ENCODE measurements at regions not wholly inside any gene's neighbourhood (a gene's known extent, or its start where the extent isn't known, plus 50 kb on each side); places are given as distances from the start of the nearest gene placed in this dataset.

- no peak for TF ChIP-seq ZNF280D (tag by site-specific recombination; IDR thresholded peaks at IDR 0.05)
- TF ChIP-seq ZNF138 (tag by site-specific recombination; IDR thresholded peaks at IDR 0.05; ENCODE audit: borderline replicate concordance): no peak
- TF ChIP-seq ZNF768 (tag by site-specific recombination; IDR thresholded peaks at IDR 0.05): no peak
- TF ChIP-seq ZFHX2 (tag by site-specific recombination; conservative IDR thresholded peaks at IDR 0.05): no peak
- no peak for TF ChIP-seq PRDM1 (tag by site-specific recombination; IDR thresholded peaks at IDR 0.05)
- no peak for TF ChIP-seq GFI1B (tag by site-specific recombination; IDR thresholded peaks at IDR 0.05)
- TF ChIP-seq ZNF354C (tag by site-specific recombination; IDR thresholded peaks at IDR 0.05; ENCODE audit: borderline replicate concordance, low read depth): no peak
- no peak for TF ChIP-seq ZNF148 (tag by site-specific recombination; IDR thresholded peaks at IDR 0.05; ENCODE audit: borderline replicate concordance)
- no peak for TF ChIP-seq TSHZ1 (tag by site-specific recombination; IDR thresholded peaks at IDR 0.05; ENCODE audit: borderline replicate concordance)
- TF ChIP-seq TCF7L2 (IDR thresholded peaks at IDR 0.05; ENCODE audit: borderline replicate concordance, low read depth, low read length): no peak
Measured at GRCh38 chr6:166073082-166073481, 94.6 kb downstream of the TBXT start (continued).

- Histone ChIP-seq H3K36me3 (ENCODE audit: control insufficient read depth in 2 of 2, insufficient read depth in 1 of 2, low read length in 2 of 2) (no peaks in the 10 kb centered on the region), H3K4me3 (ENCODE audit: low read depth, low read length) (no peak overlapping the region), H3K4me1 (ENCODE audit: control insufficient read depth, insufficient read depth, low read length) (no peaks in the 10 kb centered on the region), H3K9me3 (ENCODE audit: control insufficient read depth, insufficient read depth, low read depth, low read length) (no peaks in the 10 kb centered on the region), H3K27ac (ENCODE audit: extremely low read depth, low read depth, low read length) (no peak overlapping the region)
- CTCF ChIA-PET: interaction anchor here (0.6 to 1.0 kb wide), 3 partner anchors 11 to 178 kb away, joined by 3 to 4 read pairs (median 3); no protein-coding TSS in a partner anchor
- POLR2A ChIA-PET: no interaction called here
- TF ChIP-seq ZNF366 (tag by site-specific recombination; conservative IDR thresholded peaks at IDR 0.05) (no peak), ZBTB10 (tag by site-specific recombination; IDR thresholded peaks at IDR 0.05) (no peak), SETDB1 (IDR thresholded peaks at IDR 0.05; ENCODE audit: insufficient read length, low read length) (no peak), ZNF449 (tag by site-specific recombination; IDR thresholded peaks at IDR 0.05) (no peak), ZNF518A (tag by site-specific recombination; conservative IDR thresholded peaks at IDR 0.05; ENCODE audit: low read depth) (no peak), ZBTB17 (tag by site-specific recombination; IDR thresholded peaks at IDR 0.05) (no peak)
Measured at GRCh38 chr6:166068768-166069167, 98.9 kb downstream of the TBXT start.

All from HEK293 (cell line).